ENCODE measurements at regions not wholly inside any gene's neighbourhood (a gene's known extent, or its start where the extent isn't known, plus 50 kb on each side); places are given as distances from the start of the nearest gene placed in this dataset.

- TF ChIP-seq POLR2A (IDR thresholded peaks at IDR 0.05) (no peak), POLR2AphosphoS5 (IDR thresholded peaks at IDR 0.05) (no peak), CTCF (IDR thresholded peaks at IDR 0.05) (no peak), EP300 (IDR thresholded peaks at IDR 0.05) (no peak)
- DNase-seq: no peak
- intact Hi-C loops (cut with DNase I; ENCODE audit: low total_unique reads): no loop called here
- Histone ChIP-seq H3K4me1 (peaks cover 0 to 5% (median 0%) of the 10 kb centered on the region in 4 donors), H3K27me3 (no peaks in the 10 kb centered on the region), H3K27ac (no peak overlapping the region), H3K4me3 (no peak overlapping the region), H3K36me3 (no peaks in the 10 kb centered on the region), H3K9me3 (peaks cover 0 to 11% (median 5%) of the 10 kb centered on the region in 4 donors)
- WGBS, 5 donors: 90 to 98% (median 93%) methylated on average over 6 of the region's 6 CpGs
These were observed 62.5 kb upstream of the STAM2 start for GRCh38 chr2:152238016-152238415.

- TF ChIP-seq POLR2A (IDR thresholded peaks at IDR 0.05) (no peak), POLR2AphosphoS5 (IDR thresholded peaks at IDR 0.05) (no peak), CTCF (IDR thresholded peaks at IDR 0.05) (no peak), EP300 (IDR thresholded peaks at IDR 0.05) (no peak)
- H3K4me1 ChIP-seq: peaks cover 0 to 5% (median 1%) of the 10 kb centered on the region in 4 donors
- 46 to 100% (median 49%) methylated on average over 2 of the region's 2 CpGs for WGBS, 5 donors
- no peak overlapping the region for H3K27ac ChIP-seq
- no peak overlapping the region for H3K4me3 ChIP-seq
- no peaks in the 10 kb centered on the region for H3K27me3 ChIP-seq
- peak in 1 of 2 donors; percentile 19 for DNase-seq
- intact Hi-C loops (cut with DNase I; ENCODE audit: low total_unique reads): no loop called here
- no peaks in the 10 kb centered on the region for H3K36me3 ChIP-seq
- peaks cover 0 to 11% (median 5%) of the 10 kb centered on the region in 4 donors for H3K9me3 ChIP-seq
These were observed 65.1 kb upstream of the STAM2 start for GRCh38 chr2:152240559-152241231.

- Histone ChIP-seq H3K9me3 (peaks cover 0 to 11% (median 5%) of the 10 kb centered on the region in 4 donors), H3K4me3 (no peak overlapping the region), H3K36me3 (no peaks in the 10 kb centered on the region), H3K4me1 (peaks cover 0 to 5% (median 1%) of the 10 kb centered on the region in 4 donors), H3K27me3 (no peaks in the 10 kb centered on the region), H3K27ac (no peak overlapping the region)
- intact Hi-C loops (cut with DNase I; ENCODE audit: low total_unique reads): no loop called here
- DNase-seq: no peak
- TF ChIP-seq POLR2A (IDR thresholded peaks at IDR 0.05) (no peak), EP300 (IDR thresholded peaks at IDR 0.05) (no peak), POLR2AphosphoS5 (IDR thresholded peaks at IDR 0.05) (no peak), CTCF (IDR thresholded peaks at IDR 0.05) (no peak)
- 63 to 76% (median 66%) methylated on average over 4 of the region's 4 CpGs for WGBS, 5 donors
These were observed 66.6 kb upstream of the STAM2 start for GRCh38 chr2:152241948-152242729.

- no peak for TF ChIP-seq POLR2AphosphoS5 (IDR thresholded peaks at IDR 0.05)
- no peak for TF ChIP-seq POLR2A (IDR thresholded peaks at IDR 0.05)
- TF ChIP-seq CTCF (IDR thresholded peaks at IDR 0.05): no peak
- no peak for TF ChIP-seq EP300 (IDR thresholded peaks at IDR 0.05)
- intact Hi-C loops (cut with DNase I; ENCODE audit: low total_unique reads): no loop called here
- H3K27me3 ChIP-seq: no peaks in the 10 kb centered on the region
- H3K4me3 ChIP-seq: no peak overlapping the region
- DNase-seq: no peak
- H3K9me3 ChIP-seq: peaks cover 0 to 11% (median 5%) of the 10 kb centered on the region in 4 donors
- no peak overlapping the region for H3K27ac ChIP-seq
- WGBS, 5 donors: 74 to 90% (median 86%) methylated on average over 3 of the region's 3 CpGs
- peaks cover 0 to 5% (median 1%) of the 10 kb centered on the region in 4 donors for H3K4me1 ChIP-seq
- H3K36me3 ChIP-seq: no peaks in the 10 kb centered on the region
These were observed 67.4 kb upstream of the STAM2 start for GRCh38 chr2:152242787-152243472.

Data from stomach (tissue), 8 donors.